ENCODE measurements at regions not wholly inside any gene's neighbourhood (a gene's known extent, or its start where the extent isn't known, plus 50 kb on each side); places are given as distances from the start of the nearest gene placed in this dataset.
"Not testable (repeated sequence)": the region's sequence is repeated elsewhere in the genome, so short reads cannot be mapped to it uniquely, and the experiment has no call there.

- peaks cover 12 to 16% of the 10 kb centered on the region in 2 donors for H3K4me1 Mint-ChIP-seq (ENCODE audit: low read depth in 2 of 2)
- H3K36me3 Mint-ChIP-seq = peaks cover 13% of the 10 kb centered on the region
- no peaks in the 10 kb centered on the region for H3K27me3 Mint-ChIP-seq
- peaks cover 7% of the 10 kb centered on the region for H3K9me3 Mint-ChIP-seq
- ATAC-seq = no peak
- DNase-seq (ENCODE audit: low spot score) = no peak
- H3K4me3 Mint-ChIP-seq = no peak overlapping the region
- H3K27ac Mint-ChIP-seq = peak overlapping the region in 1 of 2 donors; percentile 18
Measured at GRCh38 chr4:38466401-38466800, 197.6 kb upstream of the KLF3 start.

GRCh38 chr4:38467296-38467695, 196.7 kb upstream of the KLF3 start:
- peaks cover 13% of the 10 kb centered on the region for H3K36me3 Mint-ChIP-seq
- H3K4me3 Mint-ChIP-seq = no peak overlapping the region
- peaks cover 12 to 16% of the 10 kb centered on the region in 2 donors for H3K4me1 Mint-ChIP-seq (ENCODE audit: low read depth in 2 of 2)
- H3K27me3 Mint-ChIP-seq = no peaks in the 10 kb centered on the region
- H3K9me3 Mint-ChIP-seq = peaks cover 7% of the 10 kb centered on the region
- DNase-seq (ENCODE audit: low spot score) (no peak), ATAC-seq (no peak)
- peak overlapping the region in 1 of 2 donors; percentile 18 for H3K27ac Mint-ChIP-seq

- Mint-ChIP-seq H3K36me3 (peaks cover 13% of the 10 kb centered on the region), H3K9me3 (peaks cover 7% of the 10 kb centered on the region), H3K4me3 (no peak overlapping the region), H3K27ac (peak overlapping the region in 1 of 2 donors; percentile 6), H3K4me1 (ENCODE audit: low read depth in 2 of 2) (peaks cover 12 to 16% of the 10 kb centered on the region in 2 donors), H3K27me3 (no peaks in the 10 kb centered on the region)
- no peak for DNase-seq (ENCODE audit: low spot score)
- no peak for ATAC-seq
Measured at GRCh38 chr4:38468339-38468866, 195.6 kb upstream of the KLF3 start.

GRCh38 chr4:38469410-38469809, 194.6 kb upstream of the KLF3 start:
- H3K27ac Mint-ChIP-seq = no peak overlapping the region
- H3K9me3 Mint-ChIP-seq = peaks cover 7% of the 10 kb centered on the region
- ATAC-seq (no peak), DNase-seq (ENCODE audit: low spot score) (no peak)
- H3K36me3 Mint-ChIP-seq = peaks cover 13% of the 10 kb centered on the region
- no peaks in the 10 kb centered on the region for H3K27me3 Mint-ChIP-seq
- H3K4me1 Mint-ChIP-seq (ENCODE audit: low read depth in 2 of 2) = peaks cover 7 to 13% of the 10 kb centered on the region in 2 donors
- H3K4me3 Mint-ChIP-seq = no peak overlapping the region

GRCh38 chr4:38470735-38471262, 193.2 kb upstream of the KLF3 start:
- Mint-ChIP-seq H3K36me3 (peaks cover 19% of the 10 kb centered on the region), H3K4me3 (no peak overlapping the region), H3K4me1 (ENCODE audit: low read depth in 2 of 2) (peaks cover 0 to 6% of the 10 kb centered on the region in 2 donors), H3K27ac (no peak overlapping the region), H3K27me3 (peaks cover 0 to 4% of the 10 kb centered on the region in 2 donors), H3K9me3 (peaks cover 7% of the 10 kb centered on the region)
- DNase-seq (ENCODE audit: low spot score) = no peak
- ATAC-seq = no peak

- Mint-ChIP-seq H3K27ac (no peak overlapping the region), H3K9me3 (peaks cover under 1% of the 10 kb centered on the region), H3K4me1 (ENCODE audit: low read depth in 2 of 2) (peaks cover 3 to 4% of the 10 kb centered on the region in 2 donors), H3K36me3 (peaks cover 6% of the 10 kb centered on the region), H3K27me3 (peaks cover 3% of the 10 kb centered on the region in 2 donors), H3K4me3 (no peak overlapping the region)
- DNase-seq (ENCODE audit: low spot score) (no peak), ATAC-seq (no peak)
Measured at GRCh38 chr4:38482696-38483095, 181.3 kb upstream of the KLF3 start.

GRCh38 chr4:38483628-38484027, 180.4 kb upstream of the KLF3 start:
- DNase-seq (ENCODE audit: low spot score); H3K4me1 Mint-ChIP-seq (ENCODE audit: low read depth in 2 of 2); H3K27me3 Mint-ChIP-seq; H3K27ac Mint-ChIP-seq; ATAC-seq; H3K4me3 Mint-ChIP-seq; H3K9me3 Mint-ChIP-seq; H3K36me3 Mint-ChIP-seq: not testable (repeated sequence)

GRCh38 chr4:38489011-38489861, 174.8 kb upstream of the KLF3 start:
- Mint-ChIP-seq H3K4me1 (ENCODE audit: low read depth in 2 of 2) (peaks cover 11 to 30% of the 10 kb centered on the region in 2 donors), H3K27ac (peak overlapping the region; percentile 61 to 77), H3K9me3 (no peaks in the 10 kb centered on the region), H3K36me3 (no peaks in the 10 kb centered on the region), H3K4me3 (no peak overlapping the region), H3K27me3 (no peaks in the 10 kb centered on the region)
- ATAC-seq (no peak), DNase-seq (ENCODE audit: low spot score) (no peak)

- DNase-seq (ENCODE audit: low spot score) (no peak), ATAC-seq (no peak)
- H3K27me3 Mint-ChIP-seq = no peaks in the 10 kb centered on the region
- no peaks in the 10 kb centered on the region for H3K9me3 Mint-ChIP-seq
- peaks cover 11 to 30% of the 10 kb centered on the region in 2 donors for H3K4me1 Mint-ChIP-seq (ENCODE audit: low read depth in 2 of 2)
- no peak overlapping the region for H3K4me3 Mint-ChIP-seq
- H3K27ac Mint-ChIP-seq = peak overlapping the region; percentile 61 to 77
- H3K36me3 Mint-ChIP-seq = no peaks in the 10 kb centered on the region
Measured at GRCh38 chr4:38489924-38490639, 173.9 kb upstream of the KLF3 start.

GRCh38 chr4:38490753-38491446, 173.1 kb upstream of the KLF3 start:
- no peaks in the 10 kb centered on the region for H3K36me3 Mint-ChIP-seq
- no peaks in the 10 kb centered on the region for H3K27me3 Mint-ChIP-seq
- peak overlapping the region; percentile 3 to 13 for H3K27ac Mint-ChIP-seq
- no peaks in the 10 kb centered on the region for H3K9me3 Mint-ChIP-seq
- peaks cover 11 to 30% of the 10 kb centered on the region in 2 donors for H3K4me1 Mint-ChIP-seq (ENCODE audit: low read depth in 2 of 2)
- ATAC-seq = no peak
- no peak overlapping the region for H3K4me3 Mint-ChIP-seq
- DNase-seq (ENCODE audit: low spot score) = no peak

GRCh38 chr4:38491854-38492478, 172.0 kb upstream of the KLF3 start:
- peak overlapping the region; percentile 13 to 20 for H3K27ac Mint-ChIP-seq
- no peak overlapping the region for H3K4me3 Mint-ChIP-seq
- peaks cover 11 to 30% of the 10 kb centered on the region in 2 donors for H3K4me1 Mint-ChIP-seq (ENCODE audit: low read depth in 2 of 2)
- DNase-seq (ENCODE audit: low spot score) (no peak), ATAC-seq (no peak)
- H3K36me3 Mint-ChIP-seq = no peaks in the 10 kb centered on the region
- no peaks in the 10 kb centered on the region for H3K9me3 Mint-ChIP-seq
- H3K27me3 Mint-ChIP-seq = no peaks in the 10 kb centered on the region

GRCh38 chr4:38493066-38493465, 170.9 kb upstream of the KLF3 start:
- Mint-ChIP-seq H3K27me3 (no peaks in the 10 kb centered on the region), H3K4me3 (no peak overlapping the region), H3K27ac (no peak overlapping the region), H3K9me3 (no peaks in the 10 kb centered on the region), H3K4me1 (ENCODE audit: low read depth in 2 of 2) (peaks cover 11 to 30% of the 10 kb centered on the region in 2 donors), H3K36me3 (no peaks in the 10 kb centered on the region)
- DNase-seq (ENCODE audit: low spot score) (no peak), ATAC-seq (no peak)

- no peak overlapping the region for H3K27ac Mint-ChIP-seq
- no peaks in the 10 kb centered on the region for H3K9me3 Mint-ChIP-seq
- no peaks in the 10 kb centered on the region for H3K36me3 Mint-ChIP-seq
- ATAC-seq (no peak), DNase-seq (ENCODE audit: low spot score) (no peak)
- no peak overlapping the region for H3K4me3 Mint-ChIP-seq
- H3K4me1 Mint-ChIP-seq (ENCODE audit: low read depth in 2 of 2) = peaks cover 7 to 25% of the 10 kb centered on the region in 2 donors
- no peaks in the 10 kb centered on the region for H3K27me3 Mint-ChIP-seq
Measured at GRCh38 chr4:38495446-38495845, 168.6 kb upstream of the KLF3 start.
